ENCODE measurements at regions not wholly inside any gene's neighbourhood (a gene's known extent, or its start where the extent isn't known, plus 50 kb on each side); places are given as distances from the start of the nearest gene placed in this dataset.

- no peak for TF ChIP-seq LEF1 (IDR thresholded peaks at IDR 0.05; ENCODE audit: borderline replicate concordance)
- TF ChIP-seq ZNF384 (IDR thresholded peaks at IDR 0.05): no peak
- TF ChIP-seq FOXK2 (IDR thresholded peaks at IDR 0.05): no peak
- no peak for TF ChIP-seq ELF4 (IDR thresholded peaks at IDR 0.05)
- TF ChIP-seq NFRKB (IDR thresholded peaks at IDR 0.05): no peak
- TF ChIP-seq SP1 (IDR thresholded peaks at IDR 0.05): no peak
- no peak for TF ChIP-seq L3MBTL2 (conservative IDR thresholded peaks at IDR 0.05)
- no peak for TF ChIP-seq HDGF (IDR thresholded peaks at IDR 0.05; ENCODE audit: borderline replicate concordance)
- TF ChIP-seq FOXM1 (IDR thresholded peaks at IDR 0.05; ENCODE audit: borderline replicate concordance): no peak
- TF ChIP-seq PKNOX1 (IDR thresholded peaks at IDR 0.05): no peak
Measured at GRCh38 chr7:119351320-119351719, 921.7 kb upstream of the KCND2 start.
